ENCODE measurements at regions not wholly inside any gene's neighbourhood (a gene's known extent, or its start where the extent isn't known, plus 50 kb on each side); places are given as distances from the start of the nearest gene placed in this dataset.

- DNase-seq (ENCODE audit: low read depth in 4 of 4, low spot score in 2 of 4), result no peak
These were observed 830.8 kb upstream of the PTPRD start for GRCh38 chr9:11443631-11444030.

GRCh38 chr9:11457825-11458790 lies 845.3 kb upstream of the PTPRD start:
- DNase-seq (ENCODE audit: low read depth in 4 of 4, low spot score in 2 of 4), result no peak

GRCh38 chr9:11469745-11470144 lies 856.9 kb upstream of the PTPRD start:
- no peak for DNase-seq (ENCODE audit: low read depth in 4 of 4, low spot score in 2 of 4)

GRCh38 chr9:11471321-11471720 lies 858.5 kb upstream of the PTPRD start:
- DNase-seq (ENCODE audit: low read depth in 4 of 4, low spot score in 2 of 4), result no peak

- no peak for DNase-seq (ENCODE audit: low read depth in 4 of 4, low spot score in 2 of 4)
These were observed 888.0 kb upstream of the PTPRD start for GRCh38 chr9:11500780-11501179.

- no peak for DNase-seq (ENCODE audit: low read depth in 4 of 4, low spot score in 2 of 4)
These were observed 894.2 kb upstream of the PTPRD start for GRCh38 chr9:11506980-11507379.

- no peak for DNase-seq (ENCODE audit: low read depth in 4 of 4, low spot score in 2 of 4)
These were observed 924.8 kb upstream of the PTPRD start for GRCh38 chr9:11537566-11537965.

GRCh38 chr9:11542781-11543180 lies 930.0 kb upstream of the PTPRD start:
- DNase-seq (ENCODE audit: low read depth in 4 of 4, low spot score in 2 of 4), result no peak

- DNase-seq (ENCODE audit: low read depth in 4 of 4, low spot score in 2 of 4), result no peak
These were observed 933.4 kb upstream of the PTPRD start for GRCh38 chr9:11546231-11546630.

- no peak for DNase-seq (ENCODE audit: low read depth in 4 of 4, low spot score in 2 of 4)
These were observed 936.6 kb upstream of the PTPRD start for GRCh38 chr9:11549311-11549794.

GRCh38 chr9:11551106-11551505 lies 938.3 kb upstream of the PTPRD start:
- DNase-seq (ENCODE audit: low read depth in 4 of 4, low spot score in 2 of 4), result no peak

- no peak for DNase-seq (ENCODE audit: low read depth in 4 of 4, low spot score in 2 of 4)
These were observed 945.2 kb upstream of the PTPRD start for GRCh38 chr9:11558043-11558442.

- no peak for DNase-seq (ENCODE audit: low read depth in 4 of 4, low spot score in 2 of 4)
These were observed 946.4 kb upstream of the PTPRD start for GRCh38 chr9:11559001-11559776.

- no peak for DNase-seq (ENCODE audit: low read depth in 4 of 4, low spot score in 2 of 4)
These were observed 964.7 kb upstream of the PTPRD start for GRCh38 chr9:11577522-11577921.

GRCh38 chr9:11595756-11596155 lies 983.0 kb upstream of the PTPRD start:
- no peak for DNase-seq (ENCODE audit: low read depth in 4 of 4, low spot score in 2 of 4)

GRCh38 chr9:11618241-11618805 lies 1005.5 kb upstream of the PTPRD start:
- DNase-seq (ENCODE audit: low read depth in 4 of 4, low spot score in 2 of 4), result no peak

GRCh38 chr9:11632691-11633090 lies 1019.9 kb upstream of the PTPRD start:
- no peak for DNase-seq (ENCODE audit: low read depth in 4 of 4, low spot score in 2 of 4)

- no peak for DNase-seq (ENCODE audit: low read depth in 4 of 4, low spot score in 2 of 4)
These were observed 1034.0 kb upstream of the PTPRD start for GRCh38 chr9:11646831-11647230.

- no peak for DNase-seq (ENCODE audit: low read depth in 4 of 4, low spot score in 2 of 4)
These were observed 1039.3 kb upstream of the TYRP1 start for GRCh38 chr9:11653867-11654266.

GRCh38 chr9:11663913-11664312 lies 1029.3 kb upstream of the TYRP1 start:
- DNase-seq (ENCODE audit: low read depth in 4 of 4, low spot score in 2 of 4), result no peak

GRCh38 chr9:11676821-11677220 lies 1016.4 kb upstream of the TYRP1 start:
- no peak for DNase-seq (ENCODE audit: low read depth in 4 of 4, low spot score in 2 of 4)
